Activated naive CD8-positive, alpha-beta T cell treated with anti-CD3 and anti-CD28 coated beads for 36 hours (primary cell): ENCODE measurements at regions not wholly inside any gene's neighbourhood (a gene's known extent, or its start where the extent isn't known, plus 50 kb on each side); places are given as distances from the start of the nearest gene placed in this dataset.

Source experiments
- DNase-seq: peaks from one replicate; pipeline ENCODE4 v3.0.0; 2021
- H3K27ac Mint-ChIP-seq: one replicate; pipeline ENCODE4 v1.8.0; 2022; ENCODE audit warnings: mild to moderate bottlenecking, moderate library complexity, mixed read lengths
- H3K27me3 Mint-ChIP-seq: one replicate; pipeline ENCODE4 v1.8.0; 2022; ENCODE audit warnings: mild to moderate bottlenecking, mixed read lengths
- H3K36me3 Mint-ChIP-seq: one replicate; pipeline ENCODE4 v1.8.0; 2021; ENCODE audit warnings: mild to moderate bottlenecking, mixed read lengths
- H3K4me1 Mint-ChIP-seq: one replicate; pipeline ENCODE4 v1.8.0; 2021; ENCODE audit warnings: mixed read lengths
- H3K4me3 Mint-ChIP-seq: one replicate; pipeline ENCODE4 v1.8.0; 2022; ENCODE audit warnings: mild to moderate bottlenecking, moderate library complexity, mixed read lengths
- H3K9me3 Mint-ChIP-seq: one replicate; pipeline ENCODE4 v1.8.0; 2022; ENCODE audit warnings: mixed read lengths

GRCh38 chr21:23003951-23004350 is 2005.7 kb downstream of the NCAM2 start:
- no peak for DNase-seq
- no peak overlapping the region for H3K27ac Mint-ChIP-seq
- no peaks in the 10 kb centered on the region for H3K4me1 Mint-ChIP-seq

GRCh38 chr21:23008601-23009202 is 2010.5 kb downstream of the NCAM2 start:
- Mint-ChIP-seq H3K9me3 (no peaks in the 10 kb centered on the region), H3K4me3 (no peak overlapping the region), H3K36me3 (no peaks in the 10 kb centered on the region), H3K4me1 (no peaks in the 10 kb centered on the region), H3K27me3 (no peaks in the 10 kb centered on the region), H3K27ac (no peak overlapping the region)
- DNase-seq, result no peak

More at GRCh38 chr21:23003951-23004350, 2005.7 kb downstream of the NCAM2 start:
- H3K36me3 Mint-ChIP-seq, result no peaks in the 10 kb centered on the region
- H3K9me3 Mint-ChIP-seq, result peaks cover 1% of the 10 kb centered on the region
- no peak overlapping the region for H3K4me3 Mint-ChIP-seq
- no peaks in the 10 kb centered on the region for H3K27me3 Mint-ChIP-seq

- H3K9me3 Mint-ChIP-seq, result no peaks in the 10 kb centered on the region
- no peak for DNase-seq
- no peaks in the 10 kb centered on the region for H3K27me3 Mint-ChIP-seq
- H3K4me1 Mint-ChIP-seq, result no peaks in the 10 kb centered on the region
- no peaks in the 10 kb centered on the region for H3K36me3 Mint-ChIP-seq
- no peak overlapping the region for H3K4me3 Mint-ChIP-seq
- H3K27ac Mint-ChIP-seq, result no peak overlapping the region
Observed at GRCh38 chr21:23009360-23009759, 2011.2 kb downstream of the NCAM2 start.

GRCh38 chr21:23014021-23014420 is 2015.8 kb downstream of the NCAM2 start:
- H3K4me3 Mint-ChIP-seq, result no peak overlapping the region
- no peaks in the 10 kb centered on the region for H3K4me1 Mint-ChIP-seq
- no peak for DNase-seq
- no peaks in the 10 kb centered on the region for H3K27me3 Mint-ChIP-seq
- no peak overlapping the region for H3K27ac Mint-ChIP-seq
- H3K36me3 Mint-ChIP-seq, result no peaks in the 10 kb centered on the region
- H3K9me3 Mint-ChIP-seq, result no peaks in the 10 kb centered on the region

GRCh38 chr21:23016617-23017016 is 2018.4 kb downstream of the NCAM2 start:
- Mint-ChIP-seq H3K4me3 (no peak overlapping the region), H3K9me3 (no peaks in the 10 kb centered on the region), H3K36me3 (no peaks in the 10 kb centered on the region), H3K27ac (no peak overlapping the region), H3K4me1 (no peaks in the 10 kb centered on the region), H3K27me3 (no peaks in the 10 kb centered on the region)
- DNase-seq, result no peak

- Mint-ChIP-seq H3K27me3 (no peaks in the 10 kb centered on the region), H3K9me3 (no peaks in the 10 kb centered on the region), H3K4me3 (no peak overlapping the region), H3K27ac (no peak overlapping the region), H3K4me1 (no peaks in the 10 kb centered on the region), H3K36me3 (no peaks in the 10 kb centered on the region)
- DNase-seq, result no peak
Observed at GRCh38 chr21:23017989-23018388, 2019.8 kb downstream of the NCAM2 start.

GRCh38 chr21:23020969-23021368 is 2022.8 kb downstream of the NCAM2 start:
- H3K4me1 Mint-ChIP-seq, result no peaks in the 10 kb centered on the region
- no peak for DNase-seq
- no peaks in the 10 kb centered on the region for H3K27me3 Mint-ChIP-seq
- no peak overlapping the region for H3K4me3 Mint-ChIP-seq
- no peaks in the 10 kb centered on the region for H3K9me3 Mint-ChIP-seq
- H3K27ac Mint-ChIP-seq, result no peak overlapping the region
- H3K36me3 Mint-ChIP-seq, result no peaks in the 10 kb centered on the region

GRCh38 chr21:23021481-23021880 is 2023.3 kb downstream of the NCAM2 start:
- no peaks in the 10 kb centered on the region for H3K27me3 Mint-ChIP-seq
- H3K4me3 Mint-ChIP-seq, result no peak overlapping the region
- no peaks in the 10 kb centered on the region for H3K9me3 Mint-ChIP-seq
- H3K4me1 Mint-ChIP-seq, result no peaks in the 10 kb centered on the region
- no peak for DNase-seq
- no peaks in the 10 kb centered on the region for H3K36me3 Mint-ChIP-seq
- H3K27ac Mint-ChIP-seq, result no peak overlapping the region

GRCh38 chr21:23026878-23027277 is 2028.7 kb downstream of the NCAM2 start:
- DNase-seq, result no peak
- Mint-ChIP-seq H3K27ac (no peak overlapping the region), H3K36me3 (no peaks in the 10 kb centered on the region), H3K4me3 (no peak overlapping the region), H3K27me3 (no peaks in the 10 kb centered on the region), H3K9me3 (peaks cover 3% of the 10 kb centered on the region), H3K4me1 (no peaks in the 10 kb centered on the region)

- no peaks in the 10 kb centered on the region for H3K36me3 Mint-ChIP-seq
- H3K9me3 Mint-ChIP-seq, result no peaks in the 10 kb centered on the region
- H3K4me1 Mint-ChIP-seq, result no peaks in the 10 kb centered on the region
- no peak for DNase-seq
- no peak overlapping the region for H3K4me3 Mint-ChIP-seq
- no peak overlapping the region for H3K27ac Mint-ChIP-seq
- no peaks in the 10 kb centered on the region for H3K27me3 Mint-ChIP-seq
Observed at GRCh38 chr21:23039846-23040245, 2041.6 kb downstream of the NCAM2 start.

GRCh38 chr21:23045955-23046354 is 2047.7 kb downstream of the NCAM2 start:
- no peaks in the 10 kb centered on the region for H3K4me1 Mint-ChIP-seq
- no peak overlapping the region for H3K4me3 Mint-ChIP-seq
- no peak overlapping the region for H3K27ac Mint-ChIP-seq
- no peaks in the 10 kb centered on the region for H3K9me3 Mint-ChIP-seq
- DNase-seq, result no peak
- H3K36me3 Mint-ChIP-seq, result no peaks in the 10 kb centered on the region
- no peaks in the 10 kb centered on the region for H3K27me3 Mint-ChIP-seq

- H3K4me1 Mint-ChIP-seq, result no peaks in the 10 kb centered on the region
- no peaks in the 10 kb centered on the region for H3K27me3 Mint-ChIP-seq
- H3K27ac Mint-ChIP-seq, result no peak overlapping the region
- peaks cover 2% of the 10 kb centered on the region for H3K9me3 Mint-ChIP-seq
- H3K4me3 Mint-ChIP-seq, result no peak overlapping the region
- no peaks in the 10 kb centered on the region for H3K36me3 Mint-ChIP-seq
- no peak for DNase-seq
Observed at GRCh38 chr21:23067672-23068071, 2069.5 kb downstream of the NCAM2 start.

- Mint-ChIP-seq H3K9me3 (peaks cover 4% of the 10 kb centered on the region), H3K36me3 (no peaks in the 10 kb centered on the region), H3K4me3 (no peak overlapping the region), H3K4me1 (no peaks in the 10 kb centered on the region), H3K27ac (no peak overlapping the region), H3K27me3 (no peaks in the 10 kb centered on the region)
- no peak for DNase-seq
Observed at GRCh38 chr21:23083242-23083641, 2085.0 kb downstream of the NCAM2 start.

GRCh38 chr21:23093259-23093658 is 2095.1 kb downstream of the NCAM2 start:
- Mint-ChIP-seq H3K27me3 (no peaks in the 10 kb centered on the region), H3K9me3 (peaks cover 9% of the 10 kb centered on the region), H3K36me3 (no peaks in the 10 kb centered on the region), H3K4me3 (no peak overlapping the region), H3K4me1 (no peaks in the 10 kb centered on the region), H3K27ac (no peak overlapping the region)
- DNase-seq, result no peak

GRCh38 chr21:23099185-23099584 is 2101.0 kb downstream of the NCAM2 start:
- Mint-ChIP-seq H3K27ac (no peak overlapping the region), H3K9me3 (peaks cover 2% of the 10 kb centered on the region)

GRCh38 chr21:23101111-23101510 is 2102.9 kb downstream of the NCAM2 start:
- Mint-ChIP-seq H3K4me3 (no peak overlapping the region), H3K4me1 (no peaks in the 10 kb centered on the region), H3K27me3 (no peaks in the 10 kb centered on the region), H3K9me3 (peaks cover 3% of the 10 kb centered on the region), H3K27ac (no peak overlapping the region), H3K36me3 (no peaks in the 10 kb centered on the region)
- DNase-seq, result no peak

More at GRCh38 chr21:23099185-23099584, 2101.0 kb downstream of the NCAM2 start:
- no peak for DNase-seq
- Mint-ChIP-seq H3K4me1 (no peaks in the 10 kb centered on the region), H3K27me3 (no peaks in the 10 kb centered on the region), H3K4me3 (no peak overlapping the region), H3K36me3 (no peaks in the 10 kb centered on the region)
